Thyroid gland (tissue), 4 donors: ENCODE measurements at regions not wholly inside any gene's neighbourhood (a gene's known extent, or its start where the extent isn't known, plus 50 kb on each side); places are given as distances from the start of the nearest gene placed in this dataset.

Experiments used
- POLR2A ChIP-seq, 2 donors: fragments of 450-650 bp; IDR thresholded peaks; one replicate each; pipeline ENCODE4 v1.6.1; 2017; ENCODE audit warnings: antibody characterized with exemption in 2 of 2, mild to moderate bottlenecking in 2 of 2, moderate library complexity in 1 of 2
- TF ChIP-seq, protein P1 (sequence below), 6 experiments: fragments of 200-600 bp in 3 of 6; fragments of 450-650 bp in 3 of 6; sonication (generic) in 3 of 6; IDR thresholded peaks; one replicate each; pipeline ENCODE4 v1.5.1; 2016 to 2019; ENCODE audit warnings: antibody characterized with exemption in 6 of 6, mild to moderate bottlenecking in 2 of 6, inconsistent platforms in 1 of 6, moderate library complexity in 1 of 6

DNA sequence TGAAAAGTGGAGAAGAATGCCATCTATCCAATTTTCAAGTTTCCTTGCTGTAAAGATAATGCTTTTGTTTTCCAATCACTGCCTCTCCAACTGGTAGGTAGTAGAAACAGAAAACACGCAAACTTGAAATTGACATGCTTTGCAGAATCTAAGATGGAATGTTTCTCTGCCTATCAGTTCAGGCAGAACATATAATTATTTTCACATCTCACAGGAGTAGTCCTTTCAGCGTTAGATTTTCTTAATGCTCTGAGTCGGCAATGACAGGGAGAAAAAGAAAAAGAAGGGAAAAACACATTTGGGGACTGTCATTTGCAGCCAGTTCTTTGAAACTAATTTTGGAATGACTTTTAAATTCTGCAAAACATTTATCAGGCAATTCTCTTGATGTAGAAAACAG, 818.7 kb upstream of the PTPRD start:
- TF ChIP-seq POLR2A (IDR thresholded peaks at IDR 0.05) = no peak
- TF ChIP-seq, protein P1, sequence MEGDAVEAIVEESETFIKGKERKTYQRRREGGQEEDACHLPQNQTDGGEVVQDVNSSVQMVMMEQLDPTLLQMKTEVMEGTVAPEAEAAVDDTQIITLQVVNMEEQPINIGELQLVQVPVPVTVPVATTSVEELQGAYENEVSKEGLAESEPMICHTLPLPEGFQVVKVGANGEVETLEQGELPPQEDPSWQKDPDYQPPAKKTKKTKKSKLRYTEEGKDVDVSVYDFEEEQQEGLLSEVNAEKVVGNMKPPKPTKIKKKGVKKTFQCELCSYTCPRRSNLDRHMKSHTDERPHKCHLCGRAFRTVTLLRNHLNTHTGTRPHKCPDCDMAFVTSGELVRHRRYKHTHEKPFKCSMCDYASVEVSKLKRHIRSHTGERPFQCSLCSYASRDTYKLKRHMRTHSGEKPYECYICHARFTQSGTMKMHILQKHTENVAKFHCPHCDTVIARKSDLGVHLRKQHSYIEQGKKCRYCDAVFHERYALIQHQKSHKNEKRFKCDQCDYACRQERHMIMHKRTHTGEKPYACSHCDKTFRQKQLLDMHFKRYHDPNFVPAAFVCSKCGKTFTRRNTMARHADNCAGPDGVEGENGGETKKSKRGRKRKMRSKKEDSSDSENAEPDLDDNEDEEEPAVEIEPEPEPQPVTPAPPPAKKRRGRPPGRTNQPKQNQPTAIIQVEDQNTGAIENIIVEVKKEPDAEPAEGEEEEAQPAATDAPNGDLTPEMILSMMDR (IDR thresholded peaks at IDR 0.05) = no peak
